ENCODE measurements at regions not wholly inside any gene's neighbourhood (a gene's known extent, or its start where the extent isn't known, plus 50 kb on each side); places are given as distances from the start of the nearest gene placed in this dataset.
"Not testable (repeated sequence)": the region's sequence is repeated elsewhere in the genome, so short reads cannot be mapped to it uniquely, and the experiment has no call there.

GRCh38 chr7:156504687-156505545, 135.7 kb upstream of the RNF32 start:
- no peaks in the 10 kb centered on the region for H3K4me1 ChIP-seq
- H3K27me3 ChIP-seq = no peaks in the 10 kb centered on the region
- intact Hi-C loops (cut with DNase I; ENCODE audit: low total_unique reads) (no loop called here), in situ Hi-C loops (cut with MboI; ENCODE audit: low sequenced_read_pairs in 4 of 4) (no loop called here)
- ATAC-seq = no peak
- no peak for DNase-seq
- H3K36me3 ChIP-seq = no peaks in the 10 kb centered on the region
- no peak overlapping the region for H3K27ac ChIP-seq
- no peak overlapping the region for H3K4me3 ChIP-seq
- no peaks in the 10 kb centered on the region for H3K9me3 ChIP-seq
- TF ChIP-seq CTCF (IDR thresholded peaks at IDR 0.05 in 4 of 5, conservative IDR thresholded peaks at IDR 0.05 in 1 of 5) (no peak), POLR2A (IDR thresholded peaks at IDR 0.05) (no peak)

GRCh38 chr7:156504006-156504405, 136.6 kb upstream of the RNF32 start:
- in situ Hi-C loops (cut with MboI; ENCODE audit: low sequenced_read_pairs in 4 of 4) (no loop called here), intact Hi-C loops (cut with DNase I; ENCODE audit: low total_unique reads) (no loop called here)
- no peaks in the 10 kb centered on the region for H3K36me3 ChIP-seq
- DNase-seq (no peak), ATAC-seq (no peak)
- no peaks in the 10 kb centered on the region for H3K9me3 ChIP-seq
- TF ChIP-seq CTCF (IDR thresholded peaks at IDR 0.05 in 4 of 5, conservative IDR thresholded peaks at IDR 0.05 in 1 of 5) (no peak), POLR2A (IDR thresholded peaks at IDR 0.05) (no peak)
- H3K4me1 ChIP-seq = no peaks in the 10 kb centered on the region
- no peak overlapping the region for H3K4me3 ChIP-seq
- no peaks in the 10 kb centered on the region for H3K27me3 ChIP-seq
- no peak overlapping the region for H3K27ac ChIP-seq

GRCh38 chr7:156503196-156503595, 137.4 kb upstream of the RNF32 start:
- Histone ChIP-seq H3K36me3 (no peaks in the 10 kb centered on the region), H3K27me3 (no peaks in the 10 kb centered on the region), H3K4me3 (no peak overlapping the region), H3K27ac (no peak overlapping the region), H3K4me1 (no peaks in the 10 kb centered on the region), H3K9me3 (no peaks in the 10 kb centered on the region)
- ATAC-seq (no peak), DNase-seq (no peak)
- TF ChIP-seq CTCF (IDR thresholded peaks at IDR 0.05 in 4 of 5, conservative IDR thresholded peaks at IDR 0.05 in 1 of 5) = no peak
- no peak for TF ChIP-seq POLR2A (IDR thresholded peaks at IDR 0.05)
- intact Hi-C loops (cut with DNase I; ENCODE audit: low total_unique reads) (no loop called here), in situ Hi-C loops (cut with MboI; ENCODE audit: low sequenced_read_pairs in 4 of 4) (no loop called here)

- intact Hi-C loops (cut with DNase I; ENCODE audit: low total_unique reads) = not testable (repeated sequence)
These were observed 138.8 kb upstream of the RNF32 start for GRCh38 chr7:156501815-156502214.

GRCh38 chr7:156499247-156499881, 141.2 kb upstream of the RNF32 start:
- intact Hi-C loops (cut with DNase I; ENCODE audit: low total_unique reads) = no loop called here
- DNase-seq (no peak), ATAC-seq (no peak)
- H3K4me3 ChIP-seq = no peak overlapping the region
- H3K4me1 ChIP-seq = no peaks in the 10 kb centered on the region
- H3K27ac ChIP-seq = no peak overlapping the region
- no peaks in the 10 kb centered on the region for H3K9me3 ChIP-seq
- H3K27me3 ChIP-seq = no peaks in the 10 kb centered on the region
- in situ Hi-C loops (cut with MboI; ENCODE audit: low sequenced_read_pairs in 4 of 4) = no loop called here
- TF ChIP-seq POLR2A (IDR thresholded peaks at IDR 0.05) = no peak
- TF ChIP-seq CTCF (IDR thresholded peaks at IDR 0.05 in 4 of 5, conservative IDR thresholded peaks at IDR 0.05 in 1 of 5) = no peak
- no peaks in the 10 kb centered on the region for H3K36me3 ChIP-seq

More at GRCh38 chr7:156501815-156502214, 138.8 kb upstream of the RNF32 start:
- H3K9me3 ChIP-seq; H3K4me3 ChIP-seq; H3K36me3 ChIP-seq; H3K27me3 ChIP-seq; H3K4me1 ChIP-seq; DNase-seq; in situ Hi-C loops (cut with MboI; ENCODE audit: low sequenced_read_pairs in 4 of 4); H3K27ac ChIP-seq; ATAC-seq: not testable (repeated sequence)

Data from gastrocnemius medialis (tissue), 4 donors.